Smooth muscle cell of the brain vasculature (primary cell): ENCODE measurements at regions not wholly inside any gene's neighbourhood (a gene's known extent, or its start where the extent isn't known, plus 50 kb on each side); places are given as distances from the start of the nearest gene placed in this dataset.
"Not testable (repeated sequence)": the region's sequence is repeated elsewhere in the genome, so short reads cannot be mapped to it uniquely, and the experiment has no call there.

Source experiments
- DNase-seq: peaks from one replicate; pipeline ENCODE4 v3.0.0-alpha.2; 2012; ENCODE audit warnings: low read depth, low spot score

- no peak for DNase-seq
These were observed 105.9 kb upstream of the TSC22D2 start for GRCh38 chr3:150302246-150302645.

GRCh38 chr3:150300852-150301517 lies 107.1 kb upstream of the TSC22D2 start:
- DNase-seq: no peak

- DNase-seq: no peak
These were observed 107.7 kb upstream of the TSC22D2 start for GRCh38 chr3:150300388-150300787.

- DNase-seq: no peak
These were observed 108.9 kb upstream of the TSC22D2 start for GRCh38 chr3:150299201-150299600.

GRCh38 chr3:150296966-150297365 lies 111.1 kb upstream of the TSC22D2 start:
- no peak for DNase-seq

GRCh38 chr3:150296123-150296735 lies 111.9 kb upstream of the TSC22D2 start:
- DNase-seq: no peak

- DNase-seq: peak; percentile 61
These were observed 114.6 kb upstream of the TSC22D2 start for GRCh38 chr3:150293401-150294001.

GRCh38 chr3:150292891-150293290 lies 115.2 kb upstream of the TSC22D2 start:
- DNase-seq: no peak

- DNase-seq: no peak
These were observed 116.6 kb upstream of the TSC22D2 start for GRCh38 chr3:150291515-150291914.

GRCh38 chr3:150286390-150287147 lies 121.5 kb upstream of the TSC22D2 start:
- no peak for DNase-seq

GRCh38 chr3:150285601-150286000 lies 122.5 kb upstream of the TSC22D2 start:
- DNase-seq: no peak

- DNase-seq: no peak
These were observed 129.2 kb upstream of the TSC22D2 start for GRCh38 chr3:150278843-150279381.

- DNase-seq: no peak
These were observed 129.9 kb upstream of the TSC22D2 start for GRCh38 chr3:150278195-150278594.

- DNase-seq: no peak
These were observed 130.7 kb upstream of the TSC22D2 start for GRCh38 chr3:150277444-150277843.

GRCh38 chr3:150275941-150276340 lies 132.2 kb upstream of the TSC22D2 start:
- DNase-seq: no peak

GRCh38 chr3:150274372-150274771 lies 133.7 kb upstream of the TSC22D2 start:
- no peak for DNase-seq

- DNase-seq: no peak
These were observed 134.7 kb upstream of the TSC22D2 start for GRCh38 chr3:150273396-150273795.

- DNase-seq: no peak
These were observed 136.5 kb upstream of the TSC22D2 start for GRCh38 chr3:150271591-150271960.

- DNase-seq: no peak
These were observed 137.1 kb upstream of the TSC22D2 start for GRCh38 chr3:150270883-150271590.

GRCh38 chr3:150270444-150270843 lies 137.7 kb upstream of the TSC22D2 start:
- not testable (repeated sequence) for DNase-seq

- DNase-seq: no peak
These were observed 138.6 kb upstream of the TSC22D2 start for GRCh38 chr3:150269526-150269925.
